GM12891 (cell line): ENCODE measurements at regions not wholly inside any gene's neighbourhood (a gene's known extent, or its start where the extent isn't known, plus 50 kb on each side); places are given as distances from the start of the nearest gene placed in this dataset.

Source experiments
- POLR2A ChIP-seq: IDR thresholded peaks from 2 replicates; pipeline ENCODE4 v1.6.1; 2011; ENCODE audit warnings: low read depth, low read length, control low read depth
- POLR2AphosphoS5 ChIP-seq: IDR thresholded peaks from 2 replicates; pipeline ENCODE4 v1.6.1; 2011; ENCODE audit warnings: low read depth, low read length, control low read depth
- SPI1 ChIP-seq: IDR thresholded peaks from 2 replicates; pipeline ENCODE4 v1.6.1; 2011; ENCODE audit warnings: low read depth, low read length, control low read depth

DNA sequence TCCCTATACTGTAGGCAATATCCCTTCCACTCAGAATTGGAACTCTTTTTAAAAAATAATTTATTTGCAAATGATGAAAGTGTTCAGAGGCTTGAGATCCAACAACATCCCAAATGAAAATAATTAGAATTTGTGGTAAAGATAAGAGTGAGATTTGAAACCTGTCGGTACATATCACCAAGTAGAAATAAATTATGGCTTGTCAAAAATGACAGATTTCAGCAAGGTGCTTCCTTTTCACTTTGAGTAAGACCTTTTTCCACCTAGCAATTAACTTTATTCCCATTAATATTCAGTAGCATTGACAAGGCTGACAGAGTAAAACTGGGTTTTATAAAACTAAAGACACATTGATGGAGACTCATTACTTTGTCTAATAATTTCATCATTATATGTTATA, 107.7 kb upstream of the PRKD1 start:
- TF ChIP-seq POLR2A: no peak
- TF ChIP-seq POLR2AphosphoS5: no peak
- TF ChIP-seq SPI1: no peak
